ENCODE measurements at regions not wholly inside any gene's neighbourhood (a gene's known extent, or its start where the extent isn't known, plus 50 kb on each side); places are given as distances from the start of the nearest gene placed in this dataset.

- DNase-seq: no peak
These were observed 185.5 kb downstream of the MYCN start for GRCh38 chr2:16125614-16126516.

- DNase-seq: no peak
These were observed 184.7 kb downstream of the MYCN start for GRCh38 chr2:16124881-16125613.

- no peak for DNase-seq
These were observed 183.8 kb downstream of the MYCN start for GRCh38 chr2:16123856-16124780.

- no peak for DNase-seq
These were observed 183.1 kb downstream of the MYCN start for GRCh38 chr2:16123421-16123820.

GRCh38 chr2:16122556-16122955 lies 182.2 kb downstream of the MYCN start:
- DNase-seq: no peak

- no peak for DNase-seq
These were observed 181.6 kb downstream of the MYCN start for GRCh38 chr2:16121986-16122390.

- no peak for DNase-seq
These were observed 181.1 kb downstream of the MYCN start for GRCh38 chr2:16121231-16121985.

GRCh38 chr2:16120591-16121180 lies 180.3 kb downstream of the MYCN start:
- no peak for DNase-seq

GRCh38 chr2:16119741-16120140 lies 179.4 kb downstream of the MYCN start:
- DNase-seq: no peak

GRCh38 chr2:16118611-16119590 lies 178.6 kb downstream of the MYCN start:
- no peak for DNase-seq

- no peak for DNase-seq
These were observed 177.7 kb downstream of the MYCN start for GRCh38 chr2:16117791-16118610.

GRCh38 chr2:16117021-16117700 lies 176.8 kb downstream of the MYCN start:
- no peak for DNase-seq

GRCh38 chr2:16115881-16116830 lies 175.8 kb downstream of the MYCN start:
- no peak for DNase-seq

GRCh38 chr2:16115291-16115690 lies 174.9 kb downstream of the MYCN start:
- DNase-seq: no peak

- DNase-seq: no peak
These were observed 174.5 kb downstream of the MYCN start for GRCh38 chr2:16114836-16115235.

GRCh38 chr2:16114070-16114469 lies 173.7 kb downstream of the MYCN start:
- DNase-seq: no peak

- no peak for DNase-seq
These were observed 173.2 kb downstream of the MYCN start for GRCh38 chr2:16113568-16113967.
